Fibroblast of pulmonary artery (primary cell): ENCODE measurements at regions not wholly inside any gene's neighbourhood (a gene's known extent, or its start where the extent isn't known, plus 50 kb on each side); places are given as distances from the start of the nearest gene placed in this dataset.

Source experiments
- DNase-seq: peaks from one replicate; pipeline ENCODE4 v3.0.0-alpha.2; 2010; ENCODE audit warnings: low read depth
- H3K4me3 ChIP-seq: replicated peaks from 2 replicates; pipeline ENCODE4 v1.5.1; 2011; ENCODE audit warnings: low read depth, mild to moderate bottlenecking, control low read depth, low read length, moderate library complexity
- CTCF ChIP-seq: IDR thresholded peaks from 2 replicates; pipeline ENCODE4 v1.5.1; 2011; ENCODE audit warnings: mild to moderate bottlenecking, control low read depth, low read length, inconsistent platforms; ENCODE audit errors: missing control alignments

DNA sequence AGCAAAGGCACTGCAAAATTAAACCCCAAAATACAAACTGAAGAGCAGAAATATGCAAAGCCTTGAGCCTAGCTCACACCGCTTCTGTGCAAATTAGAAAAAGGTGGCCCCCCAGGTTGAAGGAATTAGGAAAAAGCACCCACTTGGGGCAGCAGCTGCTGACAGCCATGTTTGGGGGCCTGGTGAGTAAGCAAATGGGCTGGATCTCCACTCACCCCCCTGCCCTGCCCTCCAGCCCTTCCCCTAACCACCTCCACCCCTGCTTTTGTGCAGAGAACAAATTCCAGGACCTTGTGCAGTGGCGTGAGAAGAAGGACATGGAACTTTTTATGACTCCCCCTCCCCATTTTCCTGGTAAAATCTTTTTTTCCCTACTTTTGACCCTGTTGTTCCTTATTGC, 92.0 kb upstream of the DNAH5 start:
- H3K4me3 ChIP-seq: peak overlapping the region; percentile 10
- peak; percentile 29 for DNase-seq
- TF ChIP-seq CTCF: no peak

DNA sequence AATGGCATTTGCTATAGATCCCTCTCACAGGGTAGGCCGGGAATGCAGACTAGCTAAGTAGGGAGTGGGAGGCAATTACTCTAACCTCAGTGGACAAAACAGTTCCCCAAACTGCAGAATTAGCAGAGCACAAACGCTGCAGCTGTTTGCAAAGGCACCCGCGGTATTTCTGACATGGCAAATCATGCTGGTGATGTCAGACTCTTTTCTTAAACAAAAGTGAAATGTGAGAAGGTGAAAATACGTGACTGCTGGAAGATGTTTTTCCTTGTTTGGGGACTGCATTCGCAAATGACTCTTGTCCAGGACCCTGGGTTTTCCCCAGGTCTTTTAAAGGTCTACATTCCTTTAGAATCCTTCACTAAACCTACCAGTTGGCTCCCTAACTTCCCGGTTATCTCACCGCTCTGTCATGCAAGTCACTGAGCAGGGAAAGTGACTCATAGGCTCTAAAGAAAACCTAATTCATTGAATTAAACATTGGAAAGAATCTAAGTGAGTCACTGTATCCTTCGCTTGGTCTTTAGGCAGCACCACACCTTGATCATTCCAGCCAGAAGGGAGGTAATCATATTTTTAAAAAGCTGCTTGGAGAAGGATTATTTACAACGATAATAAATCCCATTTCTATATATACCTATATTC, 91.5 kb upstream of the DNAH5 start:
- H3K4me3 ChIP-seq: peak overlapping the region; percentile 34
- DNase-seq: peak; percentile 97
- no peak for TF ChIP-seq CTCF

GRCh38 chr5:14034963-14035362, 90.5 kb upstream of the DNAH5 start:
- peak; percentile 23 for DNase-seq
- H3K4me3 ChIP-seq: no peak overlapping the region
- no peak for TF ChIP-seq CTCF

DNA sequence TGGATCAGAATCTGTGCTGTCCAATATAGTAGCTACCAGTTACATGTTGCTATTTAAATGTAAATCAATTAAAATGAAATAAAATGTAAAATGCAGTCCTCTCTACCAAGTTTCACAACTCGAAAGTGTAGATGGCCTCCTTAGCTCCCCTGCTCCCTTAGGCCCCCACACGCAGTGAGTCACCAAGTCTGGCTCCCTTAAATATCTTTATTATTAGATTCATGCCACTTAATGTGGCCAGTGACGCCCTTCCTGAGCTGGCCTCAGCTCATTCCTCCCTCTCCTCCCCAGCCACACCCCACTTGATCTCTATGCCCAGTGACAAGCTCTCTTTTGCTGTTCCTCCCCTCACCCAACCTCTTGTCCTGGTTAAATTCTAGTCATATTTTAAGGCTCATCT, 88.4 kb upstream of the DNAH5 start:
- no peak for TF ChIP-seq CTCF
- no peak overlapping the region for H3K4me3 ChIP-seq
- DNase-seq: peak; percentile 46

DNA sequence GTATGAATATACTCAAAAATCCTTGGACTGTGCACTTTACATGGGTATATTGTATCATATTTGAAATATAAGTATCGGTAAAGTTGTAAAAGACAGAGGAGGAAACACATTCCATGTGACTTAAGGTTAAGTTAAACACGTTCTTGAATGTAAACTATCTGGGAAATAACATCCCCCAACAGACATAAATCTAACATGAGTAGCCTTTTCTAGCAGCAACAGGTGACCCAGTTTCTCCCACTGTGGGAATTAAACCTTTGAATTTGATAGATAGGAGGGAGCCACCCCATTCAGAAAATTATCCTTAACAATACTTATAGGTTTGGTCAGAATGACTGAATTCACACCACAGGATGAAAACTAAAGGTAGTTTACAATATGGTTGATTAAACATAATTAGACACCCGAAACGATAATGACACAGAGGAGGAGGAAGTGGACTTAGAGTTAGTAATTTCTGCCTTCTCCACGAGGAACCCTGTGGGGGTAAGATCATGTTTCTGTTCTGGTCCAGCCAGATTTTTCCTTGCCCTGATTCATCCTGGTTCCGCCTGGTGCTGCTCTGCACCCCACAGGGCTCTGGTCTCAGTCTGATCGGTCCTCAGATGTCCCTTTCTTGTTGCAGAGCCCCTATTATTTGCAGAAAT, 84.6 kb upstream of the DNAH5 start:
- no peak overlapping the region for H3K4me3 ChIP-seq
- no peak for DNase-seq
- no peak for TF ChIP-seq CTCF

- no peak for TF ChIP-seq CTCF
- DNase-seq: no peak
- no peak overlapping the region for H3K4me3 ChIP-seq
These were observed 83.7 kb upstream of the DNAH5 start for GRCh38 chr5:14028188-14028587.
